WERI-Rb-1 (cell line): ENCODE measurements at regions not wholly inside any gene's neighbourhood (a gene's known extent, or its start where the extent isn't known, plus 50 kb on each side); places are given as distances from the start of the nearest gene placed in this dataset.
"Not testable (repeated sequence)": the region's sequence is repeated elsewhere in the genome, so short reads cannot be mapped to it uniquely, and the experiment has no call there.

Experiments
- DNase-seq: peaks from one replicate; pipeline ENCODE4 v3.0.0-alpha.2; 2020
- H3K27ac ChIP-seq: fragments of 250-450 bp; sonication (Bioruptor Pico); 2 replicates; pipeline ENCODE4 v1.5.1; 2020; ENCODE audit warnings: mild to moderate bottlenecking, moderate library complexity
- H3K27me3 ChIP-seq: fragments of 250-450 bp; sonication (Bioruptor Pico); 2 replicates; pipeline ENCODE4 v1.5.1; 2021; ENCODE audit warnings: mild to moderate bottlenecking, low read depth, moderate library complexity; ENCODE audit not compliant: insufficient read depth, severe bottlenecking
- H3K36me3 ChIP-seq: fragments of 250-450 bp; sonication (Bioruptor Pico); 2 replicates; pipeline ENCODE4 v1.5.1; 2020; ENCODE audit warnings: mild to moderate bottlenecking, moderate library complexity
- H3K4me3 ChIP-seq: 2 replicates; pipeline ENCODE4 v1.5.1; 2011; ENCODE audit warnings: low read depth, mild to moderate bottlenecking, control low read depth, low read length
- H3K9me3 ChIP-seq: fragments of 250-450 bp; sonication (Bioruptor Pico); 2 replicates; pipeline ENCODE4 v1.5.1; 2021; ENCODE audit warnings: mild to moderate bottlenecking, moderate library complexity; ENCODE audit not compliant: severe bottlenecking
- TF ChIP-seq, protein P1 (sequence below): IDR thresholded peaks from 2 replicates; pipeline ENCODE4 v1.5.1; 2011; ENCODE audit warnings: low read depth, mild to moderate bottlenecking, control low read depth, inconsistent platforms, low read length

DNA sequence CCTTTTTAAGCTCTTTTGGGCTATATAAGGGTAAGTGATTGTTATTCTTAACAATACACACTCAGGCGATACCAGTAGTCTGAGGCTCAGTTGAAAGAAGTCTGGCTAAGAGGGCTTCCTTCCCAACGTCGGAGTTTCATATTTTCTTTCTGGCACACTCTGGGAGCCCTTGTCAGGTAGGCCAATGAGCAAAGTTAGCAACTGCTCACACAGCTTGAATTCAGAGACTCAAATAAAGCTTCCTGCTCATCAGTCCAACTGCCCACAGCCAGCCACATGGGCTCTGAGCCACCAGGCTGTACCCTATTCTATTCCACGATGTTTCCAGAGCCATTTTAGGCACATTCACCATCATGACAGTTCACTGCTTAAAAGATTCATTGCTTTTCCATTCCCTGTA lies 155.1 kb upstream of the TBL1XR1 start:
- no peak for DNase-seq
- TF ChIP-seq, protein P1, sequence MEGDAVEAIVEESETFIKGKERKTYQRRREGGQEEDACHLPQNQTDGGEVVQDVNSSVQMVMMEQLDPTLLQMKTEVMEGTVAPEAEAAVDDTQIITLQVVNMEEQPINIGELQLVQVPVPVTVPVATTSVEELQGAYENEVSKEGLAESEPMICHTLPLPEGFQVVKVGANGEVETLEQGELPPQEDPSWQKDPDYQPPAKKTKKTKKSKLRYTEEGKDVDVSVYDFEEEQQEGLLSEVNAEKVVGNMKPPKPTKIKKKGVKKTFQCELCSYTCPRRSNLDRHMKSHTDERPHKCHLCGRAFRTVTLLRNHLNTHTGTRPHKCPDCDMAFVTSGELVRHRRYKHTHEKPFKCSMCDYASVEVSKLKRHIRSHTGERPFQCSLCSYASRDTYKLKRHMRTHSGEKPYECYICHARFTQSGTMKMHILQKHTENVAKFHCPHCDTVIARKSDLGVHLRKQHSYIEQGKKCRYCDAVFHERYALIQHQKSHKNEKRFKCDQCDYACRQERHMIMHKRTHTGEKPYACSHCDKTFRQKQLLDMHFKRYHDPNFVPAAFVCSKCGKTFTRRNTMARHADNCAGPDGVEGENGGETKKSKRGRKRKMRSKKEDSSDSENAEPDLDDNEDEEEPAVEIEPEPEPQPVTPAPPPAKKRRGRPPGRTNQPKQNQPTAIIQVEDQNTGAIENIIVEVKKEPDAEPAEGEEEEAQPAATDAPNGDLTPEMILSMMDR = no peak
- Histone ChIP-seq H3K9me3 (no peaks in the 10 kb centered on the region), H3K27me3 (no peaks in the 10 kb centered on the region), H3K27ac (no peak overlapping the region), H3K36me3 (no peaks in the 10 kb centered on the region), H3K4me3 (no peak overlapping the region)

DNA sequence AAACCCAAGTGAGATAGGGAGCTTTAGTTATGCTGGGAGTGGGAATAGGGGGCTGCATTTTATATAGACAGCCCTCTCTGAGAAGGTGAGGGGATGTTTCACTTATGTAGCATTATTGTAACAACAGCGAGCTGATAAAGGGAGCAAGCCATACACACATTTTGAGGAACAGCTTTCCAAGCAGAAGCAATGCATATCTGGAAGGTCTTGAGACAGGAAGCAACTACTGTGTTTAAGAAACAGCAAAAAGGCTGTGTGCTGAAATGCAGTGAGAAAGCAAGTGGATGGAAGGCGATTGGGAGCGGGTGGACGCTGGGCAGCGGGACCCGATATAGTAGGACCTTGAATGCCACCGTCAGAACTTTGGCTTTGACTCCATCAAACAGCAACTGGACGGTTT lies 155.9 kb upstream of the TBL1XR1 start:
- Histone ChIP-seq H3K36me3 (no peaks in the 10 kb centered on the region), H3K9me3 (no peaks in the 10 kb centered on the region), H3K27ac (no peak overlapping the region), H3K4me3 (no peak overlapping the region), H3K27me3 (no peaks in the 10 kb centered on the region)
- TF ChIP-seq, protein P1 = no peak
- DNase-seq = no peak

DNA sequence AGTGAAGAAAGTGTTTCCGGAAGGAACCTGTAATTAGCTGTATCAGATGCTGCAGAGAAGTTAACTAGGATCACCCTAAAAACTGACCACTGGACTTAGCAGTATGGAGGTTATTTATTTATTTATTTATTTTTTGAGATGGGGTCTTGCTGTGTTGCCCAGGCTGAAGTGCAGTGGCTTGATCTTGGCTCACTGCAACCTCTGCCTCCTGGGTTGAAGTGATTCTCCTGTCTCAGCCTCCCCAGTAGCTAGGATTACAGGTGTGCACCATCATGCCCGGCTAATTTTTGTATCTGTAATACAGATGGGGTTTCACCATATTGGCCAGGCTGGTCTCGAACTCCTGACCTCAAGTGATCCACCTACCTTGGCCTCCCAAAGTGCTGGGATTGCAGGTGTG lies 156.6 kb upstream of the TBL1XR1 start:
- not testable (repeated sequence) for H3K27ac ChIP-seq, H3K4me3 ChIP-seq, H3K36me3 ChIP-seq, H3K9me3 ChIP-seq, DNase-seq, H3K27me3 ChIP-seq

DNA sequence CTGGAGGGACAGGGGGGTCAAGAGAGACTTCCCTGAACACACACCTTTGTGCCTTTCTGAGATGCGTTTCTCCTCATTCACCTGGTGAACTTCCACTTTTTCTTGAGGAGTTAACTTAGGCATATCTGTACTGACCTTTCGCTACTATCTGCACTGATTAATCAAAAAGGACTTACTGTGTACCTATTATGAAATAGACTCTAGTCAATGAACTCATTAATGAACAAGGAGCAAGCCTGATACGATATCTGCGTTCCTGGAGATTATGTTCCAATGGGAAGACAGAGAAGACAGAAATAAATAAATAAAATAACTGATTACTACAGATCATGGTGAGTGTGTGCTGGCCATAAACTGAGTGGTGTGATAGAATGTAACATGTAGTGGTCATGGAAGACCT lies 157.2 kb upstream of the TBL1XR1 start:
- DNase-seq = no peak
- TF ChIP-seq, protein P1 = no peak
- H3K27ac ChIP-seq = no peak overlapping the region

DNA sequence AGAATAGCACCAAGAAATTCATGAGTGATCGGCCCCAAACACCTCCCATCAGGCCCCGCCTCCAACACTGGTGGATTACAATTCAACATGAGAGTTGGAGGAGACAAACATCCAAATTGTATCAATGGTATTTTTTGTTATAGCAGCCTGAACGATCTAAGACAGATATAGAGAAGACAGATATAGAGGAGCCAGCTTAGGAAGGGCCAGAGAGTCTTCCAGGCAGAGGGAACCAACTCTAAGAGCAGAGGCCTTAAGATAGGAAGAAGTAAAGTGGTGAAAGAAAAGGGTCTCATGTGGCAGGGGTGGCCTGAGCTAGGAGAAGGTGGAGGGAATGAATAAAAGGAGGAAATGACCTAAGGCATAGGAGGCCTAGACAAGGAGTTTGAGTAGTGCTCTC lies 158.8 kb upstream of the TBL1XR1 start:
- Histone ChIP-seq H3K27ac (no peak overlapping the region), H3K9me3 (no peaks in the 10 kb centered on the region), H3K4me3 (no peak overlapping the region), H3K27me3 (no peaks in the 10 kb centered on the region), H3K36me3 (no peaks in the 10 kb centered on the region)
- DNase-seq = no peak
- TF ChIP-seq, protein P1 = no peak

More for the DNA sequence above, 157.2 kb upstream of the TBL1XR1 start:
- Histone ChIP-seq H3K9me3 (no peaks in the 10 kb centered on the region), H3K4me3 (no peak overlapping the region), H3K36me3 (no peaks in the 10 kb centered on the region), H3K27me3 (no peaks in the 10 kb centered on the region)

DNA sequence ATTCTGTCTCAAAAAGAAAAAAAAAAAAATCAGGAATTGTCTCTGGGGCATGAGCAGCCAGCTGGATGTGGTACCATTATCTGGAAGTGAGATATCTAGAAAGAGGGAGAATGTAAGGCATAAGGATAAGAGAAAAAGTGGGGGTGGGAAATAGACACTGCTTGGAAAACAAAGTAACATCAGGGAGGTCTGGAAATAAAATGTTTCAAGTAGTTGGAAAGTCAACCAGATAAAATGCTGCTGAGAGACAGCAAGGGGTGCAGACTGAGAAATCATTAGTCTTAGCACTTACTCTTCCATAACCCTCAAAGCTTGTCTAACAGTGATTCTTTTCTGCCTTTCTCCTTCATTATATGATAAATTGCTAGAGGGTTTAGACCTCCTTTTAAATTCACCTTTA lies 159.7 kb upstream of the TBL1XR1 start:
- Histone ChIP-seq H3K27me3 (no peaks in the 10 kb centered on the region), H3K27ac (no peak overlapping the region), H3K9me3 (no peaks in the 10 kb centered on the region), H3K4me3 (no peak overlapping the region), H3K36me3 (no peaks in the 10 kb centered on the region)
- no peak for DNase-seq
- TF ChIP-seq, protein P1 = no peak
